DMS 273 (cell line): ENCODE measurements at regions not wholly inside any gene's neighbourhood (a gene's known extent, or its start where the extent isn't known, plus 50 kb on each side); places are given as distances from the start of the nearest gene placed in this dataset.
A peak's percentile ranks its signal among the peaks of the same experiment; 100 is the strongest.

ENCODE experiments used
- DNase-seq: peaks from one replicate; lab custom pipeline; 2025; ENCODE audit not compliant: unreplicated experiment; lab: John Stamatoyannopoulos, UW

DNA sequence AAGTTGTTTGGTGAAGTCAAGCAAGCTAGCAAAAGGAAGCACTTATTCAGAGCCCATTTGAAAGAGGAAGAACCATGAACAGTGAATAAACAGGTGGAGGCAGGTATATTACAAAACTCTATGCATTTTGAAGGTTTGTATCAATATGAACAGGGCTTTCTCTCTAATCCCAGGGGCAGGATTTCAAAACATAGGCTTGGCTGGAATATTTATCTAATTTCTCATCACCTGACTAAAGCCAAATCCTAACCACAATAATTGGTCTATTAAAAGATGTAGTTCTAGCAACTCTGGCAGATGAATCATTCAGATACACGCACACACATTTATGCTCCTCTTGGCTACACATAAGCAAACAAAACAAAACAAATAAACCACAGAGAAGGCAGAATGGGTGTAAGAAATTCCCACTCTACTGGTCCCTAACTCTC, 554.4 kb downstream of the INHBA start:
- DNase-seq, result no peak

DNA sequence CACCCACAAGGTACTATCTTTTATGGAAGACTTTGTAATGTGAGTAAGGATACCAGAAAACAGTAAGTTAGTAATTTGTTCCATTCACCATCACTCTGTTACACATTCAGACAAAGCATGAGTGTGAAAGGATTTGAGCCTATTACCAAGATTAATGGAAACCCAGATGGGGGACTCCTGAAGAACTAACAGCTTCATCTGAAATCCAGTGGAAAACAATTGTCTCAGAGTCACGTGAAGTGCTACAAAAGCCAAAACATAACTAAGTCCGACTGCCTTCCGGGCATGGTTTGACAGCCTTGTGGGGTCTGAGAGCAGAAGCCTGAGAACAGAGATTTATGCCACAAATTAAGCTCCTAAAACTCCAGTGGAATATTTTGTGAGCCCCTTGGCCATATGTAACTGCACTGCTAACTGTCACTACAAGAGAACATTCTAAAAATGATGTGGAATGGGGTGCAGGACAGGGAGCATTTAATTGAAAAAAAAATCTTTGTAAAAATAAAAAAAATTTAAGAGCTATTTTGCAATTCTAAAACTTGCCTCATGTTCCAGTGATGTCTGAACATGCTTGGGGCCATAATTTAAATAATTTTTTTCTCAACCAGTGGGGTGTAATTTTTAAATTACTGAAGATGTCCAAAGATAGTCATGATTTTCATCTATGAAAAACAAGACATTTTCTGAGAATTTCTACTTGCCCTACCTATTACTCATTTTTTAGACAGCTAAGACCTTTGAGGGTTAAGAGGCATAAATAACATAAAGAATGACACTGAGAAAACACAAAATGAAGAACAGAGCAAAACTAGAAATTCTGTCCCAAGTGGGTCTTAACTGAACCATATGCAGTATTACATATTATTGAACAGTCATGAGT, 555.0 kb downstream of the INHBA start:
- DNase-seq, result no peak

DNA sequence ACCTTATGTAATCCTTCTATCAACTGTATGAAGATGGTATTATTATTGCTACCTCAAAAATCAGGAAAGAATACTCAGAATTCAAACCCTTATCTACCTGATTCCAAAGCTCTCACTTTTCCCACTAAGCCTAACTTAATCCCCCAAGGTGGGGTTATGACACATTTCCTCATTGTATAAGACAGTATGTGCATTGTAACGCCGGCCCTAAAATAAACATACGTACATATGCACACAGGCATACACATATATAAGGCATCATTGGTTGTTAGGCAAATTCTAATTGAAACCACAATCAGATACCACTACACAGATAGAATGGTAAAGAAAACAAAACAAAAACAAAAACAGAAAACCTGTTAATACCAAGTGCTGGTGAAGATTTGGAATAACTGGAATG, 556.5 kb downstream of the INHBA start:
- no peak for DNase-seq

- DNase-seq, result no peak
Measured at GRCh38 chr7:41145656-41146055, 557.2 kb downstream of the INHBA start.

DNA sequence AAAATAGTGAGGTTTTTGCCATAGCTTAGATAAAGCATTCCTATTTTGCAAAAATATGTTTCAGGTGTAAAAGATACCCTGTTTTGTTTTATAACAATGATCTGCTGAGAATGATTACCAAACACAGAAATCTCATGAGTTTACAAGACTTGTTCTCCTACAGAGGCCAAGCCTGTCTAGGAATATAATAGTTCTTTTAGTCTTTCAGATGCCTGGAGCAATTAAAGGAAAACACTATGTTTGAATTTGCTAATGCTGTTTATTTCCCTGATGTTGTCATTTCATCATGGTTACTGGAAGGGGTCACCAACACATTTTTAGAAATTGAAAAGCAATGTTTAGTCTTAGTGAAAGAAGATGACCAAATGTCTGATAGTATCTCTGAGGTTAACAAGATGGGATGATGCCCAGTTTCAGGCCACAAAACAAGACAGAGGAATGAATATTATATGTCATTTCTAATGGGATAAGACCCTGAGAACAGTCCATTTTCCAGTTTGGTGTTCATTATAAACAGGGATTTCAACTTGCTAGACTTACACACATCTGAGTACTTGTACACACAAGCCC, 559.9 kb downstream of the INHBA start:
- no peak for DNase-seq

GRCh38 chr7:41139789-41140188, 563.1 kb downstream of the INHBA start:
- DNase-seq, result no peak

GRCh38 chr7:41136551-41136950, 566.3 kb downstream of the INHBA start:
- no peak for DNase-seq

GRCh38 chr7:41135511-41135910, 567.4 kb downstream of the INHBA start:
- no peak for DNase-seq

DNA sequence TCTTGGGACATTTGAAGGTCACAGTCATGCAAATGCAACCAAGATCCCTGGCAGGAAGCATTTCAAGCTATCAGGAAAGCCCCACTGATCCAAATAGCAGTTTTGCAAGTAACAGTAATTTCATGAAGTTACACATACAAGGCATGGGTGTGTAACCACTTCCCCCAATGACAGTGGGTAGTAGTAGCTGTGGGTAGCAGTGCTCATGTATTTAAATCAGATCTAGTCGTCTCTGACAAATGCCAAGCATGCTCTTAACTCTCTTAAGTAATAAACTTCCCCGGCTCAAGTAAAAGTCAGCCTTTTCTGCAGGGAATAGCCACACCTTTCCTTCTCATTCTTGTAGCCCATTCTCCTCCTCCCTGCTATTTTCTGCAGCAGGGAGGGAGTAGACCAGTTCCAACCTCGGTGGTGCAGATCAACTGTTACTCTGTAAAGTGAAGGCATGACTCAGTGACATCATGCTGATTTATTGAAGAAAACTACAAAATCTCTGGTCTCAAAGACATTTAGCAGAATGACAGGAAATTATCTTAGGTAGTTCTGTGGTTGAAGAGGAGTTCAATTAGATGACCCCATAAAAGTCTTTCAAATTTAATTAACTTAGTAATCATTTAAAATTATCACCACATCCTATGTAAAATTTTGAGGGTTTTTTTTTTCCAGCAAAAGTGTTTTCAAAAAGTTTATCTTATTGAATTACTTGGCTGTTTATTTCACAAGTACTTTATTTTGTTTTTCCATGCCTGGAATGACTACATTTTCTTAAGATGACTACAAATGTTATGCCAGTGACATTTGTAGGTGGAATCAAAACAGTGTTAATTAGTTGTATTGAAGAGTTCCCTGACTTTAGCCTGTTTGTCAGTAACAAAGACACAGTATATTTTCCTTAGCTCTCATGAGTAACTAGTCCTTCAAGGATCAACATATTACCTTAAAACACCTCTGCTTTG, 568.3 kb downstream of the INHBA start:
- DNase-seq, result no peak

GRCh38 chr7:41133690-41134299, 569.1 kb downstream of the INHBA start:
- peak; percentile 25 for DNase-seq

DNA sequence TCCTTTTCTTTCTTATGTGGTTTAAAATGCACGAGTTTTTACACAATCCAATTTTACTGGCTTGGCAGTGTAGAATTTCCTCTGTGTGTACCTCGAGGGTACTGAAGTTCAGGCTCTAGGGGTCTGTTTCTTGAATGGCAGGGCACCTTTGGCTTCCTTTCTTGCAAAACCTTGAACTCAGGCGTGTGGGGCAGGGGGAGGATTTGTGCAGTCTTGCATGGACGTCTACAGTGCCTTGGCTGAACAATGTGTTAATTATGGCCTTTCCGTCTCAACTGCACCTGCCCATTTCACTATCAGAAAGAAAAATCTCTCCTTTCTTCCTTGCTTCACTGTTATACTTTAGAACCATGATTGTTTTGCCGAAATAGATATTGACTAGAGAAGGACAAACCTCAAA, 570.9 kb downstream of the INHBA start:
- DNase-seq, result peak; percentile 45

DNA sequence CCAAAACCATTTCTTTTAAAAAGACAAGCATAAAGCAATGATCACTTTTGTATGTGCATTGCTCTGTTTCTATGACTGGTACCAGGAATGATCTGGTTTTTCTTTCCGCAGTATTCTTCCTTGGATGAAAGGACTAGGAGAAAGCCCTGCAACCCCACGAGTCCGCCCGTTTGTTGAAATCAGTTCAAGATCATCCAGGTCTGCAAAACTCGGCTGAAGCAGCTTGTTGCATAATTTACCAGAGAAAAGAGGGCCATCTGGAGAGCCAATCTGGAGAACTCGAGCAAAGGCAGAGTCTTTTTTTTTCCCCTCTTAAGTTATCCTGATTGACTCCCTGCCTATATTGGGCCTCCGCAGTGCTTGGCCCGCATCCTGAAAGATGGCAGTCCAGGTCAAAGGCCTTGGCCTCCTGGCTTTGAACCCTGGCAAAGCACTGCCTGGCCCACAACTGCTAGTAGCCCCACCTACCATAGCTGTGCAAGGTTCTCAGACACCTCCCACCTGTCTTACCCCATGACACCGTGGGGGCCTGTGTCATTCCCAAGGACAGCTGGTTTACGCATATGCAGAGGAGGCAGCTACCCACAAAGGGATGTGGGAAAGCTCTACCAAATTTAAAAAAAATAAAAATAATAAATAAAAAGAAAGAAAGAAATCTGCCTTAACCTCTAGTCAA, 572.2 kb downstream of the INHBA start:
- peak; percentile 98 for DNase-seq

DNA sequence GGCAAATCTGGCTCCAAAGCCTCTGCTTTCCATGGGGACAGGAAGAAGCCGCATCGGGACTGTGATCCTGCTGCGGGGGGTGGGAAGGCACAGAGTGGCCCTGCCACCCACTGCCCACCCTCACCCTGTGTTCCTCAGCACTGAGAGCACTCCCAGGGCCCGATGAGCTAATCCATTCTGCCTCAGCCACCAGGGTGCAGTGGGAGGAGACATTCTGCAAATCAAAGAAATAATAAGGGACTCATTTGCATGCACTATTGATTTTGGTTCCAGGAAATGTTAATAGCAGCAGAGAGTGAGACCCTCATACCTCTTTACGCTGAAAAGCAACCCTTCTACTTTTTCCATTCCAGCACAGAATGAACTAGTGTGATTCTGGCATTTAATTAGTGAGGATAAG, 572.8 kb downstream of the INHBA start:
- peak; percentile 89 for DNase-seq

- no peak for DNase-seq
Measured at GRCh38 chr7:41125343-41125742, 577.5 kb downstream of the INHBA start.

DNA sequence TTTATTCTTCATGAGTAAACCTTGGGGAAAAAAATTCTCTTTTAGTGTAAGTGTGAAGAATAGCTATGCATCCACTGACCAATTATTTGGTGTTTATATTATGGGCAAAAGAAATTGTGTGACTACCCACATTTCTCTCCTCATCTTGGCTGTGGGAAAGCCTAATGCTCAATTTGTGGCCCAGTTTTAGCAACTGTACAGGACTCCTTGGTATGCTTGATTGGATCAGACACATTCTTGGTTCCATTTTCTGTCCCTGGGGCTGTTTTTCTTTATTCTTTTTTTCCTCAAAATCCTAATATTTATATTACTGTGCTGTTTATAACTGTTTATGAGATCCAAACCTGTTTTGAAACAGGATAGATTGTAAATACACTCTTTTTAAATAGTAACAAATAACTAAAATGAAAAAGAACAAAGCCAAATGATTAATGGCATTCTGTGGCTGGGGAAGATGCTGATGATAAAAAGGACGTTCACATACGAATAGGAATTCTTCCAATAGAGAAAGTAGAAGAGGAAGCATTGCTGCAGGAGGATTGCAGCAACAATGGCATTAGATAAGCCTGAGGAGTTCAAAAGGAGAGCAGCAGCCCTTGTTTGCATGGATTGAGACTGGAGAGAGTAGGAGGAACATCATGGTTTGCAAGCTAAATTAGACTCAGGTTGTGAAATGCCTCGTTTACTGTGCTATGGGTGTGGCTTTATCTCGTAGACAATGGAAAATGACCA, 580.5 kb downstream of the INHBA start:
- no peak for DNase-seq

DNA sequence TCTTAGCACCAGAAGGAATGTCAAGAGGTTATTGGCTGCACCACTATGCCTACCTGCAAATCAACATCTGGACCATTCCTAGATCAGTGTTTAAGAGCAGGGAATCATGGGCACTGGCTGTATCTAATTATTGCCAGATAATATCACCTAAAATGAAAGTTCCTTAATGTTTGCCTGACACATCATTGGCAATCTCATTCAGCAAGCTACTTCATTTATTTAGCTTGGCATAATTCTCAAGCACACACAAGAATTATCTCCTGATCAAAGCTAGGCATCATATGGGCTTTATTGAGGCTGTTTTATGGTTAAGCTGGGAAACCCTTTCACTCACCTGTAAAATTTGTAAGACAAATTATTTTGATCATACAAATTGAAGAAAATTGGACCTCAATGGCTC, 581.7 kb downstream of the INHBA start:
- DNase-seq, result no peak

- peak; percentile 31 for DNase-seq
Measured at GRCh38 chr7:41118486-41118885, 584.4 kb downstream of the INHBA start.

DNA sequence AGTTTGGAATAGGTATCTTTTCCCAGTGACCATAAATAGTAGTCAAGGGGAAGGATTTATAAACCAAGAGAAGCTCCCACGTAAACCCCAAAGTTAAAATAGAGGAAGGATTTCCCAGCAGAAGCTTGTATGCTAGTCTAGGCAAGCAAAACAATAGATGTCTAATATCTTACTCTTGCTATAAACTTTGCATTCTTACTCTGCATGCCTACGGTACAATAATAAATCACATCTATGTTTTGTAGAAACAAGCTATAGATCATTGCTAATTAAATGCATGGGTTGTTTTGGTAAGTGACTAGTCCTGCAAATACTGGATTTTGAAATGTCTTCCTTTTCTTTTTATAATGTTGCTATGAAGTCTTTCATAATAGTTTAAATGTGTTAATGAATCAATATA, 585.5 kb downstream of the INHBA start:
- DNase-seq, result no peak

DNA sequence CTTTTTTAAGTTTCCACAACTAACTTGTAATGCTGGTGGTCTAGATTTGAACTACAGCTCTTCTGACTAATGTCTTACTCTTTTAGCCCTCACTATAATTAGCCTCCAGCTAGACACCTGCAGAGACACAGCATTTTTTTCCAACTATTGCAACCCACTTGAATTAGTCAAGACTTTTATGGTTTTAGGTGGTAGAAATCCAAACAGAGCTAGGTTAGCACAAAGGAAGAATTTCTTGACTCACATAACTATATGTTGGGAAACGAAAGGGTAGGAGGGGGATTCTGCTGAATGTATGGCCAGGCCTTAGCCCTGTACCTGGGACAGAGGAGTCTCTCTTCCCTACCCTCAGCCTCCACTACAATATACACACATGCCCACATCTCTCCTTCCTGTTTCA, 586.1 kb downstream of the INHBA start:
- DNase-seq, result no peak

GRCh38 chr7:41116337-41116736, 586.6 kb downstream of the INHBA start:
- DNase-seq, result no peak
